ENCODE measurements at regions not wholly inside any gene's neighbourhood (a gene's known extent, or its start where the extent isn't known, plus 50 kb on each side); places are given as distances from the start of the nearest gene placed in this dataset.

- H3K4me1 Mint-ChIP-seq (ENCODE audit: low read depth), result no peaks in the 10 kb centered on the region
- Histone ChIP-seq H3K9me3 (ENCODE audit: control insufficient read depth in 1 of 2, insufficient read depth in 1 of 2, low read length in 2 of 2) (peaks cover 0 to 13% of the 10 kb centered on the region in 2 experiments), H3K27ac (ENCODE audit: low read depth in 1 of 2, low read length in 2 of 2) (no peak overlapping the region), H3K27me3 (ENCODE audit: control insufficient read depth in 1 of 2, insufficient read depth in 2 of 2, low read length in 2 of 2) (peaks cover 12 to 14% of the 10 kb centered on the region in 2 experiments), H3K36me3 (ENCODE audit: insufficient read depth, low read length) (no peaks in the 10 kb centered on the region), H3K4me3 (ENCODE audit: low read length) (no peak overlapping the region), H3K4me1 (ENCODE audit: insufficient read depth, low read length) (no peaks in the 10 kb centered on the region)
- ChIA-PET POLR2A (no interaction called here), CTCF (no interaction called here)
- ATAC-seq (ENCODE audit: poor library complexity) (no peak), DNase-seq (no peak)
- peaks cover 38% of the 10 kb centered on the region for H3K27me3 Mint-ChIP-seq
- H3K27ac Mint-ChIP-seq, result no peak overlapping the region
- no peaks in the 10 kb centered on the region for H3K36me3 Mint-ChIP-seq (ENCODE audit: low read depth)
- peaks cover 5% of the 10 kb centered on the region for H3K9me3 Mint-ChIP-seq
- H3K4me3 Mint-ChIP-seq, result no peak overlapping the region
- no peak for TF ChIP-seq CTCF (IDR thresholded peaks at IDR 0.05)
- intact Hi-C loops (cut with DNase I, micrococcal nuclease), result no loop called here
These were observed 113.0 kb upstream of the FGF3 start for GRCh38 chr11:69931994-69932910.

GRCh38 chr11:69934861-69935494 is 115.8 kb upstream of the FGF3 start:
- Mint-ChIP-seq H3K4me3 (no peak overlapping the region), H3K9me3 (peaks cover 5% of the 10 kb centered on the region), H3K27me3 (peaks cover 22% of the 10 kb centered on the region), H3K4me1 (ENCODE audit: low read depth) (no peaks in the 10 kb centered on the region), H3K36me3 (ENCODE audit: low read depth) (no peaks in the 10 kb centered on the region), H3K27ac (no peak overlapping the region)
- no peaks in the 10 kb centered on the region for H3K4me1 ChIP-seq (ENCODE audit: insufficient read depth, low read length)
- peaks cover 5% of the 10 kb centered on the region in 2 experiments for H3K27me3 ChIP-seq (ENCODE audit: control insufficient read depth in 1 of 2, insufficient read depth in 2 of 2, low read length in 2 of 2)
- no peak overlapping the region for H3K27ac ChIP-seq (ENCODE audit: low read depth in 1 of 2, low read length in 2 of 2)
- ATAC-seq (ENCODE audit: poor library complexity) (no peak), DNase-seq (no peak)
- TF ChIP-seq CTCF (IDR thresholded peaks at IDR 0.05), result no peak
- CTCF ChIA-PET, result no interaction called here
- POLR2A ChIA-PET, result no interaction called here
- H3K36me3 ChIP-seq (ENCODE audit: insufficient read depth, low read length), result no peaks in the 10 kb centered on the region
- H3K4me3 ChIP-seq (ENCODE audit: low read length), result no peak overlapping the region
- peaks cover 0 to 10% of the 10 kb centered on the region in 2 experiments for H3K9me3 ChIP-seq (ENCODE audit: control insufficient read depth in 1 of 2, insufficient read depth in 1 of 2, low read length in 2 of 2)
- intact Hi-C loops (cut with DNase I, micrococcal nuclease), result no loop called here

- ATAC-seq (ENCODE audit: poor library complexity) (no peak), DNase-seq (no peak)
- Histone ChIP-seq H3K4me3 (ENCODE audit: low read length) (no peak overlapping the region), H3K27me3 (ENCODE audit: control insufficient read depth in 1 of 2, insufficient read depth in 2 of 2, low read length in 2 of 2) (peaks cover 2 to 5% of the 10 kb centered on the region in 2 experiments), H3K36me3 (ENCODE audit: insufficient read depth, low read length) (no peaks in the 10 kb centered on the region), H3K27ac (ENCODE audit: low read depth in 1 of 2, low read length in 2 of 2) (no peak overlapping the region), H3K4me1 (ENCODE audit: insufficient read depth, low read length) (no peaks in the 10 kb centered on the region), H3K9me3 (ENCODE audit: control insufficient read depth in 1 of 2, insufficient read depth in 1 of 2, low read length in 2 of 2) (peaks cover 0 to 1% of the 10 kb centered on the region in 2 experiments)
- TF ChIP-seq CTCF (IDR thresholded peaks at IDR 0.05), result no peak
- H3K36me3 Mint-ChIP-seq (ENCODE audit: low read depth), result no peaks in the 10 kb centered on the region
- ChIA-PET CTCF (no interaction called here), POLR2A (no interaction called here)
- peaks cover 24% of the 10 kb centered on the region for H3K27me3 Mint-ChIP-seq
- intact Hi-C loops (cut with DNase I, micrococcal nuclease), result no loop called here
- no peak overlapping the region for H3K27ac Mint-ChIP-seq
- no peak overlapping the region for H3K4me3 Mint-ChIP-seq
- H3K9me3 Mint-ChIP-seq, result peaks cover 5% of the 10 kb centered on the region
- H3K4me1 Mint-ChIP-seq (ENCODE audit: low read depth), result no peaks in the 10 kb centered on the region
These were observed 116.8 kb upstream of the FGF3 start for GRCh38 chr11:69935941-69936505.

All from CD4-positive, alpha-beta T cell (primary cell).